ENCODE measurements at regions not wholly inside any gene's neighbourhood (a gene's known extent, or its start where the extent isn't known, plus 50 kb on each side); places are given as distances from the start of the nearest gene placed in this dataset.

GRCh38 chr3:157920822-157921700 lies 185.2 kb downstream of the SHOX2 start:
- no peaks in the 10 kb centered on the region for H3K4me1 ChIP-seq (ENCODE audit: low read depth)
- DNase-seq (no peak), ATAC-seq (no peak)

DNA sequence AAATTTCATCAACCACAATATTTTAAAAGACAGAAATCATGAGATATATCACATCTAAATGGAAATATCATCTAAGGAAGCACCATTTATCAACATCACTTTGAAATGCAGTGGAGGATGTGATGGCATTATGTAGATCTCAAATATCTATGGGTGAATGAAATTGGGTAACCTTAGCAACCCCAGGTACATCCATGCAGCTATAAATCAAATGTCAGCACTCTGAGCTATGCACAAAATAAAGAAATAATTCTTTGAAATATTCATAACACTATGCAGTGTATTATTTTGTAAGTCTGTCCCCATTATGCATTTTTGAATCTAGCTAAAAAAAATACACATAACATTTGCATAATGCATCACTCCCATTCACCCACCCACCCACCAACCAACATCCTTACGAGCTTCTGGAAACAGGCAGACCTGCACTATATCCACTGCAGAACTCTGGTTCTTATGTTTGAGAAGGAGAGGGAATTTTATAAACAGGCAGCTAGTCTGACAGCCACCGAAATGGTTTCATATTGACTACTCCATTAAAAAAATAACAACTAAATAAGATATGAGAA lies 186.8 kb downstream of the SHOX2 start:
- Histone ChIP-seq H3K4me3 (no peak overlapping the region), H3K9me3 (no peaks in the 10 kb centered on the region), H3K36me3 (ENCODE audit: low read depth) (no peaks in the 10 kb centered on the region), H3K4me1 (ENCODE audit: low read depth) (no peaks in the 10 kb centered on the region)
- TF ChIP-seq, protein P1, sequence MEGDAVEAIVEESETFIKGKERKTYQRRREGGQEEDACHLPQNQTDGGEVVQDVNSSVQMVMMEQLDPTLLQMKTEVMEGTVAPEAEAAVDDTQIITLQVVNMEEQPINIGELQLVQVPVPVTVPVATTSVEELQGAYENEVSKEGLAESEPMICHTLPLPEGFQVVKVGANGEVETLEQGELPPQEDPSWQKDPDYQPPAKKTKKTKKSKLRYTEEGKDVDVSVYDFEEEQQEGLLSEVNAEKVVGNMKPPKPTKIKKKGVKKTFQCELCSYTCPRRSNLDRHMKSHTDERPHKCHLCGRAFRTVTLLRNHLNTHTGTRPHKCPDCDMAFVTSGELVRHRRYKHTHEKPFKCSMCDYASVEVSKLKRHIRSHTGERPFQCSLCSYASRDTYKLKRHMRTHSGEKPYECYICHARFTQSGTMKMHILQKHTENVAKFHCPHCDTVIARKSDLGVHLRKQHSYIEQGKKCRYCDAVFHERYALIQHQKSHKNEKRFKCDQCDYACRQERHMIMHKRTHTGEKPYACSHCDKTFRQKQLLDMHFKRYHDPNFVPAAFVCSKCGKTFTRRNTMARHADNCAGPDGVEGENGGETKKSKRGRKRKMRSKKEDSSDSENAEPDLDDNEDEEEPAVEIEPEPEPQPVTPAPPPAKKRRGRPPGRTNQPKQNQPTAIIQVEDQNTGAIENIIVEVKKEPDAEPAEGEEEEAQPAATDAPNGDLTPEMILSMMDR (IDR thresholded peaks at IDR 0.05) = no peak
- intact Hi-C loops (cut with DNase I, micrococcal nuclease) = no loop called here
- ATAC-seq (no peak), DNase-seq (no peak)

More at GRCh38 chr3:157920822-157921700, 185.2 kb downstream of the SHOX2 start:
- H3K9me3 ChIP-seq = no peaks in the 10 kb centered on the region
- H3K4me3 ChIP-seq = no peak overlapping the region
- no peaks in the 10 kb centered on the region for H3K36me3 ChIP-seq (ENCODE audit: low read depth)
- intact Hi-C loops (cut with DNase I, micrococcal nuclease) = no loop called here
- TF ChIP-seq, protein P1 (IDR thresholded peaks at IDR 0.05) = no peak

GRCh38 chr3:157918402-157918801 lies 187.8 kb downstream of the SHOX2 start:
- ATAC-seq = no peak
- no peaks in the 10 kb centered on the region for H3K36me3 ChIP-seq (ENCODE audit: low read depth)
- TF ChIP-seq, protein P1 (IDR thresholded peaks at IDR 0.05) = no peak
- no peaks in the 10 kb centered on the region for H3K4me1 ChIP-seq (ENCODE audit: low read depth)
- no peak for DNase-seq
- no peaks in the 10 kb centered on the region for H3K9me3 ChIP-seq
- no peak overlapping the region for H3K4me3 ChIP-seq
- intact Hi-C loops (cut with DNase I, micrococcal nuclease) = no loop called here

- ATAC-seq = no peak
- intact Hi-C loops (cut with DNase I, micrococcal nuclease) = no loop called here
Measured at GRCh38 chr3:157916672-157917071, 189.5 kb downstream of the SHOX2 start.

DNA sequence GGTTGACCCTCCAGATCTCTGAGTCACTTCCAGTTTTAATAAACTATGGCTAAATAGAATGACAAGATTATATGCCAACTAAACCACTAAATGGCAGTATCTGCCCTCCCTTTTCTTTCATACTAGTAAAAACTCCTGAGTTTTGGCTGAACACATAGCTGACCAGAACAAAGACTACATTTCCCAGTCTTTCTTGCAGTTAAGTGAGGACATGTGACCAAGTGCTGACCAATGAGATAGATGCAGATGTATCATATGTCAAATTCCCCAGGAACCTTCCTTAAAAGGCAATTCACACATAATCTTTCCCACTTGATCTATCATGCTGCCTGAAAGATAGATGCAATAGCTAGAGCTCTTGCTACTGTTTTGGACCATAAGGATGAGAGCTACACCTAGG lies 191.3 kb downstream of the SHOX2 start:
- ATAC-seq (no peak), DNase-seq (no peak)
- TF ChIP-seq, protein P1 (IDR thresholded peaks at IDR 0.05) = no peak
- Histone ChIP-seq H3K9me3 (no peaks in the 10 kb centered on the region), H3K4me3 (no peak overlapping the region), H3K4me1 (ENCODE audit: low read depth) (no peaks in the 10 kb centered on the region), H3K36me3 (ENCODE audit: low read depth) (no peaks in the 10 kb centered on the region)
- intact Hi-C loops (cut with DNase I, micrococcal nuclease) = no loop called here

More at GRCh38 chr3:157916672-157917071, 189.5 kb downstream of the SHOX2 start:
- TF ChIP-seq, protein P1 (IDR thresholded peaks at IDR 0.05) = no peak
- DNase-seq = no peak
- Histone ChIP-seq H3K4me1 (ENCODE audit: low read depth) (no peaks in the 10 kb centered on the region), H3K9me3 (no peaks in the 10 kb centered on the region), H3K36me3 (ENCODE audit: low read depth) (no peaks in the 10 kb centered on the region), H3K4me3 (no peak overlapping the region)

Measured in mucosa of descending colon (tissue), 3 donors.